Testis (tissue), 2 donors: ENCODE measurements at regions not wholly inside any gene's neighbourhood (a gene's known extent, or its start where the extent isn't known, plus 50 kb on each side); places are given as distances from the start of the nearest gene placed in this dataset.
A peak's percentile ranks its signal among the peaks of the same experiment; 100 is the strongest.
"Not testable (repeated sequence)": the region's sequence is repeated elsewhere in the genome, so short reads cannot be mapped to it uniquely, and the experiment has no call there.

Experiments used
- DNase-seq: peaks from one replicate; pipeline ENCODE4 v3.0.0-alpha.2; 2019
- H3K27ac ChIP-seq, 2 donors: fragments of 200-600 bp; sonication (generic); one replicate each; pipeline ENCODE4 v1.5.1; 2019
- H3K27me3 ChIP-seq: fragments of 200-600 bp; sonication (generic); one replicate; pipeline ENCODE4 v1.5.1; 2019
- H3K36me3 ChIP-seq: fragments of 200-600 bp; sonication (generic); one replicate; pipeline ENCODE4 v1.5.1; 2017; ENCODE audit warnings: low read depth; ENCODE audit errors: missing control alignments
- H3K4me1 ChIP-seq: fragments of 200-600 bp; sonication (generic); one replicate; pipeline ENCODE4 v1.5.1; 2019
- H3K4me3 ChIP-seq, 2 donors: fragments of 200-600 bp; sonication (generic); one replicate each; pipeline ENCODE4 v1.5.1; 2017 to 2019
- H3K9me3 ChIP-seq: fragments of 200-600 bp; sonication (generic); one replicate; pipeline ENCODE4 v1.5.1; 2017
- CTCF ChIP-seq, 3 experiments: fragments of 450-650 bp in 2 of 3; fragments of 200-600 bp in 1 of 3; sonication (generic) in 1 of 3; IDR thresholded peaks; one replicate each; pipeline ENCODE4 v1.5.1; 2016 to 2019; ENCODE audit warnings: antibody characterized with exemption in 3 of 3, mild to moderate bottlenecking in 2 of 3, moderate library complexity in 1 of 3
- POLR2A ChIP-seq: fragments of 450-650 bp; IDR thresholded peaks from one replicate; pipeline ENCODE4 v1.6.1; 2017; ENCODE audit warnings: antibody characterized with exemption, mild to moderate bottlenecking, moderate library complexity
- WGBS, 2 donors: methylation state at CpG; one replicate each; pipeline ENCODE4 v1.1.5; 2018; 5-methylcytosine and 5-hydroxymethylcytosine counted together
- intact Hi-C: fragments of 100-400 bp; cut with DNase I; formaldehyde crosslinking; loops from one replicate; pipeline ENCODE4 v1.15.1; 2023; ENCODE audit warnings: low total_unique reads

- DNase-seq: no peak
- H3K27ac ChIP-seq: no peak overlapping the region
- H3K9me3 ChIP-seq: no peaks in the 10 kb centered on the region
- no peak overlapping the region for H3K4me3 ChIP-seq
- TF ChIP-seq POLR2A (no peak), CTCF (IDR thresholded peaks at IDR 0.05) (no peak)
- no peaks in the 10 kb centered on the region for H3K36me3 ChIP-seq
- intact Hi-C loops: no loop called here
- no peaks in the 10 kb centered on the region for H3K4me1 ChIP-seq
- H3K27me3 ChIP-seq: no peaks in the 10 kb centered on the region
Observed at GRCh38 chr7:153701678-153702077, 350.5 kb upstream of the DPP6 start.

- H3K4me3 ChIP-seq, DNase-seq, H3K27ac ChIP-seq, H3K9me3 ChIP-seq, H3K4me1 ChIP-seq, H3K27me3 ChIP-seq, H3K36me3 ChIP-seq, intact Hi-C loops: not testable (repeated sequence)
- WGBS, 2 donors: 50% methylated on average over 1 of the region's 2 CpGs; no CpG with 5 or more reads in 1 of the 2 donors
Observed at GRCh38 chr7:153723892-153724291, 328.3 kb upstream of the DPP6 start.

GRCh38 chr7:153731504-153731903 is 320.7 kb upstream of the DPP6 start:
- peak; percentile 27 for DNase-seq
- whole genome bisulfite sequencing, 2 donors: 55 to 70% methylated on average over 2 to 7 of the region's 7 CpGs
- H3K27me3 ChIP-seq, H3K4me3 ChIP-seq, H3K4me1 ChIP-seq, H3K9me3 ChIP-seq, H3K27ac ChIP-seq, H3K36me3 ChIP-seq, intact Hi-C loops: not testable (repeated sequence)

DNA sequence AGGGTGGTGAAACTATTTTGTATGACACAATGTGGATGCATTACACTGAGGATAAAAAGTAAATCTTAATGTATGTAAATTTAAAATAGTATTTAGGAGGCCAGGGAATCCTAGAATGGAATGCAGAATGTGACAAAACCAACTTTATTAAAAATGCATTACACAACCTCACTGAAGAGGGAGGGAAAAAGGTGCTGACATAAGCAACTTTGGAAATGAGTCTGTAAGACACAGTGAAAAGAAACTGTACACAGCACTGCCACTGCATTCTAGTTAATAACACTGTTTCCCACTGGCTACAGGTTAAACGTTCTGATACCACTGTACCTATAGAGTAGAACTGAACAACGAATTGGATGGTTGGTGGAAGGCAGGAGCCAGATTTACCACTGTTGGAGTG is 308.8 kb upstream of the DPP6 start:
- H3K4me1 ChIP-seq, DNase-seq, H3K27ac ChIP-seq, H3K4me3 ChIP-seq, H3K27me3 ChIP-seq, intact Hi-C loops, H3K9me3 ChIP-seq, H3K36me3 ChIP-seq: not testable (repeated sequence)
- WGBS, 2 donors: 66 to 71% methylated on average over 2 of the region's 2 CpGs

- H3K27ac ChIP-seq, intact Hi-C loops, H3K4me3 ChIP-seq, H3K27me3 ChIP-seq, H3K36me3 ChIP-seq, H3K9me3 ChIP-seq, H3K4me1 ChIP-seq: not testable (repeated sequence)
- peak; percentile 21 for DNase-seq
- WGBS, 2 donors: 0 to 3% methylated on average over 1 to 16 of the region's 21 CpGs
Observed at GRCh38 chr7:153747969-153748368, 304.2 kb upstream of the DPP6 start.

DNA sequence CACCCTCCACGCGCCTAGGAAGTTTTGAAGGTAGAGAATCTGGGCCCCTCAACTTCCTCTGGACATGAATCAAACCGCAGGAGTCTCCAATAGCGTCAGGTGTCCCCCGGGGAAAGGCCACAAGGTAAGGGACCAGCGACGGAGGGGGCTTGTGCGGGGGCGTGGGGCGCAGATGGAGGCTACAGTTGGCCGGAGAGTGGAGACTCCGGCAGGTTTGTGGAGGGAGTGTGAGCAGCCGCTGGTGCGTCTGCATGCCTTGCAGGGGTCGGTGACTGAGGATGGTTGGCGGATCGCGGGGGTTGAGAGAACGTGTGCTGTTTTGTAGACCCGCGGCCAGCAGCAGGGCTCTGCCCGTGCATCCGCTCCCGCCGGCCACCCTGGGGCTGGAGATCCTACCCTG is 303.3 kb upstream of the DPP6 start:
- H3K9me3 ChIP-seq, H3K27ac ChIP-seq, H3K27me3 ChIP-seq, DNase-seq, H3K4me3 ChIP-seq, intact Hi-C loops, H3K36me3 ChIP-seq, H3K4me1 ChIP-seq: not testable (repeated sequence)
- WGBS, 2 donors: 0 to 1% methylated on average over 6 to 17 of the region's 25 CpGs

GRCh38 chr7:153765869-153766268 is 286.3 kb upstream of the DPP6 start:
- H3K27ac ChIP-seq, H3K27me3 ChIP-seq, H3K4me1 ChIP-seq, H3K9me3 ChIP-seq, DNase-seq, intact Hi-C loops, H3K4me3 ChIP-seq, H3K36me3 ChIP-seq: not testable (repeated sequence)
- WGBS, 2 donors: 94 to 95% methylated on average over 3 of the region's 3 CpGs

- H3K4me1 ChIP-seq, H3K4me3 ChIP-seq, H3K27ac ChIP-seq, intact Hi-C loops, H3K27me3 ChIP-seq, H3K36me3 ChIP-seq, DNase-seq, H3K9me3 ChIP-seq: not testable (repeated sequence)
- 39 to 81% methylated on average over 1 of the region's 1 CpG for WGBS, 2 donors
Observed at GRCh38 chr7:153766926-153767325, 285.3 kb upstream of the DPP6 start.

GRCh38 chr7:153772966-153773365 is 279.2 kb upstream of the DPP6 start:
- Histone ChIP-seq H3K9me3 (no peaks in the 10 kb centered on the region), H3K27me3 (no peaks in the 10 kb centered on the region), H3K4me3 (no peak overlapping the region), H3K27ac (no peak overlapping the region), H3K4me1 (no peaks in the 10 kb centered on the region), H3K36me3 (no peaks in the 10 kb centered on the region)
- DNase-seq: no peak
- WGBS, 2 donors: 76 to 85% methylated on average over 3 of the region's 3 CpGs
- TF ChIP-seq POLR2A (no peak), CTCF (IDR thresholded peaks at IDR 0.05) (no peak)
- intact Hi-C loops: no loop called here

DNA sequence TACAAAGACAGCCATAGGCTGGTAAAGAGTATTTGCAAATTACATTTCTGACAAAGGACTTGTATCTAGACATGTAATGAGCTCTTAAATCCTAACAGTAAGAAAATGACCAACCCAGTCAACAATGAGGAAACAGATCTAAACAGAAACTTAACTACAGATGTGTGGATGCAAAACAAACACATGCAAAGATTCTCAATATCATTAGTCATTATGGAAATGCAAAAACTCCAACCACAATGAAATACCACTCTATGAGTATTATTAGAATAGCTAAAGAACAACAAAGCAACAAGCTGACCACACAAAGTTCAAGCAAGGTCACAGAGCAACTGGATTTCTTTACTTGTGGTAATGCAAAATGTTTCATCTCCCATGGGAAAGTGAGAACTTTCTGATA is 275.3 kb upstream of the DPP6 start:
- intact Hi-C loops, H3K36me3 ChIP-seq, H3K27me3 ChIP-seq: not testable (repeated sequence)

GRCh38 chr7:153797363-153797762 is 254.8 kb upstream of the DPP6 start:
- H3K36me3 ChIP-seq, H3K4me1 ChIP-seq, H3K27me3 ChIP-seq, H3K4me3 ChIP-seq, intact Hi-C loops, H3K27ac ChIP-seq, DNase-seq, H3K9me3 ChIP-seq: not testable (repeated sequence)

More for the DNA sequence above, 275.3 kb upstream of the DPP6 start:
- DNase-seq, H3K4me3 ChIP-seq, H3K9me3 ChIP-seq, H3K4me1 ChIP-seq, H3K27ac ChIP-seq: not testable (repeated sequence)
